GM12878 (cell line): ENCODE measurements at regions not wholly inside any gene's neighbourhood (a gene's known extent, or its start where the extent isn't known, plus 50 kb on each side); places are given as distances from the start of the nearest gene placed in this dataset.

Experiments used
- ATAC-seq: fragments of 200-7000 bp; cut with Tn5 transposase; 3 replicates; pipeline ENCODE4 v1.9.1; 2020; ENCODE audit warnings: mild to moderate bottlenecking, moderate library complexity
- BruUV-seq: library from RNA; stranded (reverse); fragments of 400-500 nt; replicated peaks from 2 replicates; lab custom pipeline; 2021; lab: Mats Ljungman, UMichigan
- CTCF ChIA-PET: fragments of 300-600 bp; sonication (Branson Sonifier 250); formaldehyde crosslinking; extraction: SDS; loops from one replicate; lab custom pipeline; 2021; ENCODE audit warnings: inconsistent platforms; lab: Yijun Ruan, JAX
- POLR2A ChIA-PET: fragments of 350-600 bp; formaldehyde crosslinking; extraction: SDS; loops from one replicate; lab custom pipeline; 2021; ENCODE audit warnings: inconsistent platforms; lab: Charles Lee
- RAD21 ChIA-PET: fragments of 300-600 bp; sonication (Branson Sonifier 250); formaldehyde crosslinking; loops from one replicate; lab custom pipeline; 2023; ENCODE audit warnings: antibody characterized with exemption; ENCODE audit not compliant: unreplicated experiment; lab: Charles Lee
- SMC1A ChIA-PET: fragments of 300-600 bp; sonication (Branson Sonifier 250); formaldehyde crosslinking; loops from one replicate; lab custom pipeline; 2023; ENCODE audit not compliant: unreplicated experiment, uncharacterized antibody; lab: Charles Lee
- DNase-seq: peaks from one replicate; pipeline ENCODE4 v3.0.0-alpha.2; 2011; ENCODE audit warnings: low read depth, low spot score
- FAIRE-seq: peaks from 3 replicates; lab custom pipeline; 2011; peaks lifted over from hg19 to GRCh38; lab: Jason Lieb, UNC
- H2AFZ ChIP-seq: 2 replicates; pipeline ENCODE4 v1.6.0; 2011; ENCODE audit warnings: low read depth, low read length, control low read depth; ENCODE audit not compliant: control insufficient read depth
- H3K27ac ChIP-seq: 2 replicates; pipeline ENCODE4 v1.5.1; 2011; ENCODE audit warnings: control low read depth; ENCODE audit not compliant: control insufficient read depth, insufficient read depth
- H3K27me3 ChIP-seq, 2 experiments: replicated peaks in 1 of 2; 2 replicates each; pipeline versions ENCODE4 v1.6.0 to v1.6.1; 2011; ENCODE audit warnings: low read length in 1 of 2; ENCODE audit not compliant: control insufficient read depth in 2 of 2, insufficient read depth in 2 of 2
- H3K36me3 ChIP-seq, 2 experiments: 2 replicates each; pipeline ENCODE4 v1.5.1; 2011; ENCODE audit warnings: low read length in 1 of 2; ENCODE audit not compliant: control insufficient read depth in 2 of 2, insufficient read depth in 2 of 2
- H3K4me1 ChIP-seq: 2 replicates; pipeline ENCODE4 v1.6.1; 2011; ENCODE audit warnings: mild to moderate bottlenecking, low read length, moderate library complexity, mixed read lengths; ENCODE audit not compliant: control insufficient read depth, insufficient read depth
- H3K4me2 ChIP-seq: 2 replicates; pipeline ENCODE4 v1.6.0; 2011; ENCODE audit warnings: control low read depth; ENCODE audit not compliant: control insufficient read depth, insufficient read depth
- H3K4me3 ChIP-seq: fragments of 200-600 bp; sonication (generic); 2 replicates; pipeline ENCODE4 v1.5.1; 2016
- H3K79me2 ChIP-seq: 2 replicates; pipeline ENCODE4 v1.6.0; 2011; ENCODE audit warnings: low read length; ENCODE audit not compliant: control insufficient read depth, insufficient read depth
- H3K9ac ChIP-seq: 2 replicates; pipeline ENCODE4 v1.8.0; 2011; ENCODE audit warnings: low read length, control low read depth, mixed read lengths; ENCODE audit not compliant: control insufficient read depth, insufficient read depth
- H3K9me3 ChIP-seq: replicated peaks from 3 replicates; pipeline ENCODE4 v1.5.1; 2011; ENCODE audit warnings: mild to moderate bottlenecking, low read length; ENCODE audit not compliant: control insufficient read depth, insufficient read depth
- H4K20me1 ChIP-seq: 2 replicates; pipeline ENCODE4 v1.6.0; 2011; ENCODE audit not compliant: control insufficient read depth, insufficient read depth
- JUNB ChIP-seq: IDR thresholded peaks from 2 replicates; pipeline ENCODE4 v1.6.1; 2016; ENCODE audit warnings: antibody characterized with exemption, mild to moderate bottlenecking
- MEF2A ChIP-seq: IDR thresholded peaks from 2 replicates; pipeline ENCODE4 v1.6.1; 2011; ENCODE audit warnings: low read depth, mild to moderate bottlenecking, low read length, moderate library complexity; ENCODE audit not compliant: insufficient read depth
- NFIC ChIP-seq: IDR thresholded peaks from 2 replicates; pipeline ENCODE4 v1.6.1; 2012; ENCODE audit warnings: low read depth, mild to moderate bottlenecking, inconsistent platforms, low read length, moderate library complexity
- RUNX3 ChIP-seq: IDR thresholded peaks from 2 replicates; pipeline ENCODE4 v1.6.1; 2012; ENCODE audit warnings: low read length, inconsistent platforms
- STAT3 ChIP-seq: IDR thresholded peaks from 2 replicates; pipeline ENCODE4 v1.6.1; 2011; ENCODE audit warnings: low read depth, low read length, improper control_type of control experiment
- TARDBP ChIP-seq: IDR thresholded peaks from 2 replicates; pipeline ENCODE4 v1.6.1; 2016; ENCODE audit warnings: borderline replicate concordance
- TCF12 ChIP-seq: IDR thresholded peaks from 2 replicates; pipeline ENCODE4 v1.6.1; 2011; ENCODE audit warnings: low read depth, mild to moderate bottlenecking, low read length
- TCF7 ChIP-seq: IDR thresholded peaks from 2 replicates; pipeline ENCODE4 v1.6.1; 2014; ENCODE audit warnings: antibody characterized with exemption, borderline replicate concordance
- WGBS: methylation state at CpG from one replicate; pipeline ENCODE4 v1.1.6; 2016; ENCODE audit warnings: low lambda C conversion rate; ENCODE audit not compliant: insufficient replicate concordance, insufficient coverage; ENCODE audit errors: missing lambda C conversion rate; 5-methylcytosine and 5-hydroxymethylcytosine counted together
- in situ Hi-C: fragments of 300-500 bp; cut with MboI; formaldehyde crosslinking; loops from 9 replicates; pipeline ENCODE4 v1.14.3; 2018; ENCODE audit warnings: mixed read lengths
- intact Hi-C: fragments of 100-400 bp; cut with micrococcal nuclease; formaldehyde crosslinking; loops from one replicate; pipeline ENCODE4 v1.14.2; 2022; ENCODE audit not compliant: unreplicated experiment
- TF ChIP-seq, protein P1 (sequence below): fragments of 450-650 bp; IDR thresholded peaks from 2 replicates; pipeline ENCODE4 v1.6.1; 2017; ENCODE audit warnings: mild to moderate bottlenecking, moderate library complexity

DNA sequence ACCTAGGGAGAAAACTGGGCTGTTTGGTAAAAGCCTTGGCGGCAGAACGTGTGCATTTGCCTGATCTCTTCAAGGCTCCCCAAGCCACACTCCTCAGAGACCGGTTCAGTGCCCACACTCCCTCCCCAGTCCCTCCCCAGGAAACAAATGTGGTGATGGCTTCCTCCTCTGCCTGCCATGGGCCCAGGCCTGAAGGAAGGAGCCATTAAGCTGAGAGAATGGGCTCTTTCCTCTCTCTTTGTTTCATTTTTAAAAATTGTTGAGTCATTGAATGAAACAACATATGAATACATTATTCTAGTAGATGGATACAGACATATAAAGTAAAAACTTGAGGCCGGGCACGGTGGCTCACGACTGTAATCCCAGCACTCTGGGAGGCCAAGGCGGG, 50.6 kb upstream of the YWHAQ start (continued):
- TF ChIP-seq, protein P1, sequence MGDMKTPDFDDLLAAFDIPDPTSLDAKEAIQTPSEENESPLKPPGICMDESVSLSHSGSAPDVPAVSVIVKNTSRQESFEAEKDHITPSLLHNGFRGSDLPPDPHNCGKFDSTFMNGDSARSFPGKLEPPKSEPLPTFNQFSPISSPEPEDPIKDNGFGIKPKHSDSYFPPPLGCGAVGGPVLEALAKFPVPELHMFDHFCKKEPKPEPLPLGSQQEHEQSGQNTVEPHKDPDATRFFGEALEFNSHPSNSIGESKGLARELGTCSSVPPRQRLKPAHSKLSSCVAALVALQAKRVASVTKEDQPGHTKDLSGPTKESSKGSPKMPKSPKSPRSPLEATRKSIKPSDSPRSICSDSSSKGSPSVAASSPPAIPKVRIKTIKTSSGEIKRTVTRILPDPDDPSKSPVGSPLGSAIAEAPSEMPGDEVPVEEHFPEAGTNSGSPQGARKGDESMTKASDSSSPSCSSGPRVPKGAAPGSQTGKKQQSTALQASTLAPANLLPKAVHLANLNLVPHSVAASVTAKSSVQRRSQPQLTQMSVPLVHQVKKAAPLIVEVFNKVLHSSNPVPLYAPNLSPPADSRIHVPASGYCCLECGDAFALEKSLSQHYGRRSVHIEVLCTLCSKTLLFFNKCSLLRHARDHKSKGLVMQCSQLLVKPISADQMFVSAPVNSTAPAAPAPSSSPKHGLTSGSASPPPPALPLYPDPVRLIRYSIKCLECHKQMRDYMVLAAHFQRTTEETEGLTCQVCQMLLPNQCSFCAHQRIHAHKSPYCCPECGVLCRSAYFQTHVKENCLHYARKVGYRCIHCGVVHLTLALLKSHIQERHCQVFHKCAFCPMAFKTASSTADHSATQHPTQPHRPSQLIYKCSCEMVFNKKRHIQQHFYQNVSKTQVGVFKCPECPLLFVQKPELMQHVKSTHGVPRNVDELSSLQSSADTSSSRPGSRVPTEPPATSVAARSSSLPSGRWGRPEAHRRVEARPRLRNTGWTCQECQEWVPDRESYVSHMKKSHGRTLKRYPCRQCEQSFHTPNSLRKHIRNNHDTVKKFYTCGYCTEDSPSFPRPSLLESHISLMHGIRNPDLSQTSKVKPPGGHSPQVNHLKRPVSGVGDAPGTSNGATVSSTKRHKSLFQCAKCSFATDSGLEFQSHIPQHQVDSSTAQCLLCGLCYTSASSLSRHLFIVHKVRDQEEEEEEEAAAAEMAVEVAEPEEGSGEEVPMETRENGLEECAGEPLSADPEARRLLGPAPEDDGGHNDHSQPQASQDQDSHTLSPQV: no peak

- H3K27ac ChIP-seq: no peak overlapping the region
- DNase-seq (no peak), FAIRE-seq (no peak)
- WGBS: 25% methylated on average over 4 of the region's 4 CpGs
- TF ChIP-seq TCF7 (peak; percentile 83; the same call in 1 of the 2 replicates), TARDBP (no peak), STAT3 (no peak), RUNX3 (peak; percentile 76; the same call in 1 of the 2 replicates), MEF2A (peak; percentile 50; the same call in 1 of the 2 replicates), TCF12 (no peak), NFIC (peak; percentile 78; the same call in 1 of the 2 replicates), JUNB (peak; percentile 60)
- TF ChIP-seq, all 136 proteins: peak for 5
- H3K79me2 ChIP-seq: no peaks in the 10 kb centered on the region
- H4K20me1 ChIP-seq: no peaks in the 10 kb centered on the region
- peaks cover 5% of the 10 kb centered on the region; the same call in 1 of the 2 replicates for H3K4me1 ChIP-seq
- no peak overlapping the region for H3K4me3 ChIP-seq
- intact Hi-C loops (no loop called here), in situ Hi-C loops (no loop called here)
- H3K9ac ChIP-seq: no peak overlapping the region
- ChIA-PET SMC1A (no interaction called here), RAD21 (no interaction called here), CTCF (no interaction called here), POLR2A (interaction anchor here (0.6 kb wide), 1 partner anchor 9 kb away, joined by 3 read pairs; no protein-coding TSS in a partner anchor)
- H2AFZ ChIP-seq: no peak overlapping the region
- no peak for ATAC-seq
- no TSS peak for BruUV-seq
- H3K4me2 ChIP-seq: no peak overlapping the region
- H3K27me3 ChIP-seq: no peaks in the 10 kb centered on the region
- H3K9me3 ChIP-seq: no peaks in the 10 kb centered on the region
- no peaks in the 10 kb centered on the region for H3K36me3 ChIP-seq
These were observed 54.8 kb upstream of the YWHAQ start for GRCh38 chr2:9685637-9686036.
